BLaER1 treated with 17β-estradiol and CSF1 and Interleukin-3, amounts not matched to agents 10 nM and 100 nM (cell line): ENCODE measurements at regions not wholly inside any gene's neighbourhood (a gene's known extent, or its start where the extent isn't known, plus 50 kb on each side); places are given as distances from the start of the nearest gene placed in this dataset.
A peak's percentile ranks its signal among the peaks of the same experiment; 100 is the strongest.

Experiments used
- H3K27ac ChIP-seq, 11 experiments: shearing (Covaris generic); formaldehyde crosslinking; 2 replicates each; pipeline ENCODE4 v1.8.1; 2022
- H3K27me3 ChIP-seq, 11 experiments: shearing (Covaris generic); formaldehyde crosslinking; 2 replicates each; pipeline ENCODE4 v1.8.1; 2022
- H3K36me3 ChIP-seq, 11 experiments: shearing (Covaris generic); formaldehyde crosslinking; 2 replicates each; pipeline ENCODE4 v1.8.1; 2022
- H3K4me1 ChIP-seq, 10 experiments: shearing (Covaris generic); formaldehyde crosslinking; 2 replicates each; pipeline ENCODE4 v1.8.1; 2022
- H3K4me2 ChIP-seq, 11 experiments: shearing (Covaris generic); formaldehyde crosslinking; 2 replicates each; pipeline ENCODE4 v1.8.1; 2022
- H3K4me3 ChIP-seq, 10 experiments: shearing (Covaris generic); formaldehyde crosslinking; 2 replicates each; pipeline ENCODE4 v1.8.1; 2022
- H3K9ac ChIP-seq, 11 experiments: shearing (Covaris generic); formaldehyde crosslinking; 2 replicates each; pipeline ENCODE4 v1.8.1; 2022
- H3K9me3 ChIP-seq, 11 experiments: shearing (Covaris generic); formaldehyde crosslinking; replicated peaks in 1 of 11; 2 replicates each; pipeline ENCODE4 v1.8.1; 2022
- H4K20me1 ChIP-seq, 11 experiments: shearing (Covaris generic); formaldehyde crosslinking; 2 replicates each; pipeline ENCODE4 v1.8.1; 2022
- Cebpa-rat ChIP-seq, 11 experiments: shearing (Covaris generic); IDR thresholded peaks; 2 replicates each; pipeline ENCODE4 v1.8.1; 2022

GRCh38 chr2:236982693-236983455 lies 102.8 kb upstream of the COPS8 start:
- Histone ChIP-seq H3K4me1 (peaks cover 4 to 13% (median 6%) of the 10 kb centered on the region in 10 experiments), H3K27ac (no peak overlapping the region), H3K4me2 (no peak overlapping the region), H3K9ac (no peak overlapping the region), H3K36me3 (no peaks in the 10 kb centered on the region), H3K27me3 (no peaks in the 10 kb centered on the region), H4K20me1 (no peaks in the 10 kb centered on the region), H3K9me3 (peaks cover 18 to 34% (median 25%) of the 10 kb centered on the region in 11 experiments), H3K4me3 (no peak overlapping the region)
- TF ChIP-seq Cebpa-rat (IDR thresholded peaks at IDR 0.05): no peak

GRCh38 chr2:236984046-236984445 lies 101.6 kb upstream of the COPS8 start:
- Histone ChIP-seq H3K27ac (no peak overlapping the region), H3K36me3 (no peaks in the 10 kb centered on the region), H4K20me1 (no peaks in the 10 kb centered on the region), H3K4me1 (peaks cover 6 to 22% (median 13%) of the 10 kb centered on the region in 10 experiments), H3K27me3 (no peaks in the 10 kb centered on the region), H3K9me3 (peaks cover 18 to 34% (median 25%) of the 10 kb centered on the region in 11 experiments), H3K4me3 (no peak overlapping the region), H3K9ac (no peak overlapping the region), H3K4me2 (no peak overlapping the region)
- no peak for TF ChIP-seq Cebpa-rat (IDR thresholded peaks at IDR 0.05)

- no peak overlapping the region for H3K27ac ChIP-seq
- H3K36me3 ChIP-seq: no peaks in the 10 kb centered on the region
- no peak overlapping the region for H3K4me2 ChIP-seq
- no peaks in the 10 kb centered on the region for H3K27me3 ChIP-seq
- no peak for TF ChIP-seq Cebpa-rat (IDR thresholded peaks at IDR 0.05)
- no peak overlapping the region for H3K9ac ChIP-seq
- peaks cover 10 to 33% (median 20%) of the 10 kb centered on the region in 10 experiments for H3K4me1 ChIP-seq
- no peaks in the 10 kb centered on the region for H4K20me1 ChIP-seq
- no peak overlapping the region for H3K4me3 ChIP-seq
- H3K9me3 ChIP-seq: peaks cover 19 to 35% (median 28%) of the 10 kb centered on the region in 11 experiments
Measured at GRCh38 chr2:236985761-236986339, 99.8 kb upstream of the COPS8 start.

- H3K9me3 ChIP-seq: peaks cover 25 to 43% (median 29%) of the 10 kb centered on the region in 11 experiments
- H3K27me3 ChIP-seq: no peaks in the 10 kb centered on the region
- 0 out of 22 replicates have a peak overlapping the region, but pooled peaks of 2 of the 11 experiments have one; percentile 69 to 75 for H3K27ac ChIP-seq
- no peak overlapping the region for H3K9ac ChIP-seq
- H4K20me1 ChIP-seq: no peaks in the 10 kb centered on the region
- no peak for TF ChIP-seq Cebpa-rat (IDR thresholded peaks at IDR 0.05)
- H3K4me2 ChIP-seq: peak overlapping the region in 1 of 11 experiments; percentile 76; a peak in 1 of 22 replicates
- H3K4me1 ChIP-seq: peaks cover 10 to 33% (median 20%) of the 10 kb centered on the region in 10 experiments
- no peak overlapping the region for H3K4me3 ChIP-seq
- no peaks in the 10 kb centered on the region for H3K36me3 ChIP-seq
Measured at GRCh38 chr2:236986524-236987330, 99.0 kb upstream of the COPS8 start.

GRCh38 chr2:236988216-236988615 lies 97.5 kb upstream of the COPS8 start:
- no peak for TF ChIP-seq Cebpa-rat (IDR thresholded peaks at IDR 0.05)
- peaks cover 14 to 36% (median 22%) of the 10 kb centered on the region in 10 experiments for H3K4me1 ChIP-seq
- no peaks in the 10 kb centered on the region for H4K20me1 ChIP-seq
- no peak overlapping the region for H3K4me3 ChIP-seq
- H3K27ac ChIP-seq: peak overlapping the region in 8 of 11 experiments; percentile 15 to 75 (median 56); a peak in 15 of 22 replicates
- H3K36me3 ChIP-seq: no peaks in the 10 kb centered on the region
- no peaks in the 10 kb centered on the region for H3K27me3 ChIP-seq
- H3K9ac ChIP-seq: peak overlapping the region in 1 of 11 experiments; percentile 42; a peak in 1 of 22 replicates
- peaks cover 19 to 34% (median 28%) of the 10 kb centered on the region in 11 experiments for H3K9me3 ChIP-seq
- H3K4me2 ChIP-seq: peak overlapping the region; percentile 18 to 79 (median 68); a peak in 21 of 22 replicates

- no peaks in the 10 kb centered on the region for H3K36me3 ChIP-seq
- TF ChIP-seq Cebpa-rat (IDR thresholded peaks at IDR 0.05): peak in 9 of 11 experiments; percentile 42 to 87 (median 72); a peak in 12 of 22 replicates
- H3K4me2 ChIP-seq: peak overlapping the region; percentile 18 to 79 (median 68)
- H3K9me3 ChIP-seq: peaks cover 11 to 27% (median 20%) of the 10 kb centered on the region in 11 experiments; a peak in 19 of 22 replicates
- peak overlapping the region in 9 of 11 experiments; percentile 42 to 75 (median 58); a peak in 17 of 22 replicates for H3K27ac ChIP-seq
- H3K9ac ChIP-seq: peak overlapping the region in 8 of 11 experiments; percentile 6 to 58 (median 38); a peak in 9 of 22 replicates
- H3K4me3 ChIP-seq: no peak overlapping the region
- H3K4me1 ChIP-seq: peaks cover 22 to 43% (median 29%) of the 10 kb centered on the region in 10 experiments
- no peaks in the 10 kb centered on the region for H4K20me1 ChIP-seq
- H3K27me3 ChIP-seq: no peaks in the 10 kb centered on the region
Measured at GRCh38 chr2:236988690-236989624, 96.7 kb upstream of the COPS8 start.

GRCh38 chr2:236990552-236990951 lies 95.1 kb upstream of the COPS8 start:
- Histone ChIP-seq H3K4me1 (peaks cover 25 to 52% (median 39%) of the 10 kb centered on the region in 10 experiments), H3K27ac (no peak overlapping the region), H3K36me3 (no peaks in the 10 kb centered on the region), H3K9me3 (peaks cover 9 to 22% (median 16%) of the 10 kb centered on the region in 11 experiments; a peak in 19 of 22 replicates), H3K4me2 (no peak overlapping the region), H3K4me3 (no peak overlapping the region), H3K9ac (no peak overlapping the region), H4K20me1 (no peaks in the 10 kb centered on the region), H3K27me3 (no peaks in the 10 kb centered on the region)
- no peak for TF ChIP-seq Cebpa-rat (IDR thresholded peaks at IDR 0.05)

- H3K27ac ChIP-seq: no peak overlapping the region
- no peak overlapping the region for H3K4me3 ChIP-seq
- H3K36me3 ChIP-seq: no peaks in the 10 kb centered on the region
- H3K4me1 ChIP-seq: peaks cover 25 to 55% (median 47%) of the 10 kb centered on the region in 10 experiments
- H3K27me3 ChIP-seq: no peaks in the 10 kb centered on the region
- no peak for TF ChIP-seq Cebpa-rat (IDR thresholded peaks at IDR 0.05)
- H4K20me1 ChIP-seq: no peaks in the 10 kb centered on the region
- H3K9me3 ChIP-seq: peaks cover 5 to 22% (median 15%) of the 10 kb centered on the region in 11 experiments; a peak in 19 of 22 replicates
- no peak overlapping the region for H3K4me2 ChIP-seq
- no peak overlapping the region for H3K9ac ChIP-seq
Measured at GRCh38 chr2:236991874-236992273, 93.8 kb upstream of the COPS8 start.
